Tibial nerve (tissue), 4 donors: ENCODE measurements at regions not wholly inside any gene's neighbourhood (a gene's known extent, or its start where the extent isn't known, plus 50 kb on each side); places are given as distances from the start of the nearest gene placed in this dataset.

Experiments
- EP300 ChIP-seq, 2 donors: sonication (generic); formaldehyde crosslinking; IDR thresholded peaks; one replicate each; pipeline ENCODE4 v1.6.1; 2017; ENCODE audit warnings: antibody characterized with exemption in 2 of 2, mild to moderate bottlenecking in 1 of 2
- POLR2A ChIP-seq, 2 donors: fragments of 450-650 bp; IDR thresholded peaks; one replicate each; pipeline ENCODE4 v1.6.1; 2017; ENCODE audit warnings: antibody characterized with exemption in 2 of 2, mild to moderate bottlenecking in 2 of 2, moderate library complexity in 2 of 2
- TF ChIP-seq, protein P1 (sequence below), 5 experiments: fragments of 200-600 bp in 3 of 5; fragments of 450-650 bp in 2 of 5; sonication (generic) in 3 of 5; IDR thresholded peaks; one replicate each; pipeline ENCODE4 v1.5.1; 2016 to 2019; ENCODE audit warnings: antibody characterized with exemption in 5 of 5, mild to moderate bottlenecking in 3 of 5, moderate library complexity in 2 of 5

- TF ChIP-seq POLR2A (IDR thresholded peaks at IDR 0.05): no peak
- TF ChIP-seq, protein P1, sequence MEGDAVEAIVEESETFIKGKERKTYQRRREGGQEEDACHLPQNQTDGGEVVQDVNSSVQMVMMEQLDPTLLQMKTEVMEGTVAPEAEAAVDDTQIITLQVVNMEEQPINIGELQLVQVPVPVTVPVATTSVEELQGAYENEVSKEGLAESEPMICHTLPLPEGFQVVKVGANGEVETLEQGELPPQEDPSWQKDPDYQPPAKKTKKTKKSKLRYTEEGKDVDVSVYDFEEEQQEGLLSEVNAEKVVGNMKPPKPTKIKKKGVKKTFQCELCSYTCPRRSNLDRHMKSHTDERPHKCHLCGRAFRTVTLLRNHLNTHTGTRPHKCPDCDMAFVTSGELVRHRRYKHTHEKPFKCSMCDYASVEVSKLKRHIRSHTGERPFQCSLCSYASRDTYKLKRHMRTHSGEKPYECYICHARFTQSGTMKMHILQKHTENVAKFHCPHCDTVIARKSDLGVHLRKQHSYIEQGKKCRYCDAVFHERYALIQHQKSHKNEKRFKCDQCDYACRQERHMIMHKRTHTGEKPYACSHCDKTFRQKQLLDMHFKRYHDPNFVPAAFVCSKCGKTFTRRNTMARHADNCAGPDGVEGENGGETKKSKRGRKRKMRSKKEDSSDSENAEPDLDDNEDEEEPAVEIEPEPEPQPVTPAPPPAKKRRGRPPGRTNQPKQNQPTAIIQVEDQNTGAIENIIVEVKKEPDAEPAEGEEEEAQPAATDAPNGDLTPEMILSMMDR (IDR thresholded peaks at IDR 0.05): no peak
- TF ChIP-seq EP300 (IDR thresholded peaks at IDR 0.05): no peak
Observed at GRCh38 chr13:74771964-74772363, 637.8 kb upstream of the KLF12 start.
